T-helper 17 cell (primary cell): ENCODE measurements at regions not wholly inside any gene's neighbourhood (a gene's known extent, or its start where the extent isn't known, plus 50 kb on each side); places are given as distances from the start of the nearest gene placed in this dataset.
"Not testable (repeated sequence)": the region's sequence is repeated elsewhere in the genome, so short reads cannot be mapped to it uniquely, and the experiment has no call there.

Source experiments
- ATAC-seq: fragments of 150-1000 bp; cut with Tn5 transposase; 2 replicates; pipeline ENCODE4 v1.10.0; 2021; ENCODE audit warnings: mild to moderate bottlenecking, moderate library complexity
- DNase-seq, 3 donors: peaks; one replicate each; pipeline versions ENCODE4 v3.0.0 to v3.0.0-alpha.2; 2020 to 2021
- H3K9me3 ChIP-seq: one replicate; pipeline ENCODE4 v1.7.0; 2013; ENCODE audit warnings: low read length, mild to moderate bottlenecking; ENCODE audit not compliant: control insufficient read depth, poor library complexity, severe bottlenecking
- H3K27ac Mint-ChIP-seq: one replicate; pipeline ENCODE4 v1.8.0; 2022; ENCODE audit warnings: mild to moderate bottlenecking, moderate library complexity, mixed read lengths
- H3K27me3 Mint-ChIP-seq: one replicate; pipeline ENCODE4 v1.8.0; 2022; ENCODE audit warnings: mixed read lengths
- H3K36me3 Mint-ChIP-seq: one replicate; pipeline ENCODE4 v1.8.0; 2022; ENCODE audit warnings: low read depth, mixed read lengths
- H3K4me1 Mint-ChIP-seq: one replicate; pipeline ENCODE4 v1.8.0; 2022; ENCODE audit warnings: mild to moderate bottlenecking, mixed read lengths
- H3K4me3 Mint-ChIP-seq: one replicate; pipeline ENCODE4 v1.8.0; 2022; ENCODE audit warnings: mild to moderate bottlenecking, moderate library complexity, mixed read lengths

DNA sequence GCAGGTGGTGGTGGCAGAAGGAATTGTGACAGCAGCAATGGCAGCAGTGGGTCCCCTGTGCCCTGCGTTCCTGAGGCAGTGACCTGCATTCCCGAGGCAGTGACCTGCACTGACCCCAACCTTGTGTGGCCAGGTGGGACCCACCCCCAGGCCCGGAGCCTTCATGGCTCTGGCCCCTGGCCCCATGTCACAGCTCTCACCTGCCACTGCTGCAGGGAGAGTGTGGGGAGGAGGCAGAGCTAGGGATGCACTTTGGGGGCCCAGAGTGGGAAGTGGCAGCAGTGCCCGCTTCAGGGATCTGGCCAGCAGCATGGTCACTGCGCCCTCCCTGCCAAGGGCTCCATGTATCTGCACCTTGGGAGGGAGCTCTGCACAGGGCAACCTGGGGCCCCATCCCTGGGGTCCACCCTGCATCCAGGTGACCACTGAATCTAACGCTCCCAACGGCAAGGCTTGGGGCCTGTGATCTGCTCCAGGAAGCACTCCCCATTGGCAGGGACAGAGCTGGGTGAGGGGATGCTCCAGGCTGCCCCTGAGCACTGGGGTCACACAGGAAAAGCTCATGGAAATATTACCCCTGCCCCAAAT, 618.6 kb downstream of the RWDD3 start:
- H3K4me3 Mint-ChIP-seq = no peak overlapping the region
- ATAC-seq (no peak), DNase-seq (no peak)
- no peaks in the 10 kb centered on the region for H3K36me3 Mint-ChIP-seq
- H3K27ac Mint-ChIP-seq = no peak overlapping the region
- H3K27me3 Mint-ChIP-seq = no peaks in the 10 kb centered on the region
- no peaks in the 10 kb centered on the region for H3K4me1 Mint-ChIP-seq
- no peaks in the 10 kb centered on the region for H3K9me3 ChIP-seq

DNA sequence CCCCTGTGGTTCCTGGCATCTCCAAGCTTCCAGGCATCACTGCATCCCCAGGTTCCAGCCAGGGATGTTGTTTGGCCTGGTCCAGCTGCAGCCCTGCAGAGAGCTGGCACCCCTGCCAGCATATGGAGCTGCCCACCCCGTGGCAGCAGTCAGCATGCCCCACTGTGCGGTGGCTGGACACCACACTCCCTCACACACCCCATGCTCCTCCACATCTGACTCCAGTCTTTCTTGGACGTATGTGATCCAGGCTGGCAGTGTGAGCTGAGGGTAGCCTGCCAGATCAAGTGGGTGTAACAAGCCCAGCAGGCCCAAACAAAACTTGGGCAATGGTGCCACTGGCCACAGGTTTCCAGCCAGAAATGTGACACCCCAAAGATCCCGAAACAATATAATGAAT, 620.4 kb downstream of the RWDD3 start:
- DNase-seq (no peak), ATAC-seq (no peak)
- H3K4me3 Mint-ChIP-seq = no peak overlapping the region
- no peaks in the 10 kb centered on the region for H3K27me3 Mint-ChIP-seq
- no peaks in the 10 kb centered on the region for H3K36me3 Mint-ChIP-seq
- H3K9me3 ChIP-seq = no peaks in the 10 kb centered on the region
- H3K4me1 Mint-ChIP-seq = no peaks in the 10 kb centered on the region
- H3K27ac Mint-ChIP-seq = no peak overlapping the region

DNA sequence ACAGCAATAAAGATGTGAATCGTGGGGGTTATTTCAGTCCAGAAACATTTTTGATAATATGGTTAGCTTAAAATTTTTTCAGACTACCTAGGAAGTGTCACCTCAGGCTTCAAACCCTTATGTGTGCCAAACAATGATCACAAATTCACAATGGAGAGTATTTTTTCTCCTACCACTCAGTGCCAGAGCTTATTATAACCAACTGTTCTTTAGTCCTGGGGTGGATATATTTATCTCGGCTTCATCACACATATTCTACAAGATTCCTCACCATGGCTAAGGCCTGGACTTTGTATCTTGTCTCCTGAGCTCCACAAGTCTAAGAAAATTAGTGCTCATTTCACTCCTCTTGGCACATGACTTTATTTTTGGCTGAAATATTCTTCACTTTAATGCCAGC, 629.1 kb downstream of the RWDD3 start:
- Mint-ChIP-seq H3K4me1 (no peaks in the 10 kb centered on the region), H3K27ac (no peak overlapping the region), H3K36me3 (no peaks in the 10 kb centered on the region), H3K27me3 (no peaks in the 10 kb centered on the region), H3K4me3 (no peak overlapping the region)
- DNase-seq (no peak), ATAC-seq (no peak)
- no peaks in the 10 kb centered on the region for H3K9me3 ChIP-seq

DNA sequence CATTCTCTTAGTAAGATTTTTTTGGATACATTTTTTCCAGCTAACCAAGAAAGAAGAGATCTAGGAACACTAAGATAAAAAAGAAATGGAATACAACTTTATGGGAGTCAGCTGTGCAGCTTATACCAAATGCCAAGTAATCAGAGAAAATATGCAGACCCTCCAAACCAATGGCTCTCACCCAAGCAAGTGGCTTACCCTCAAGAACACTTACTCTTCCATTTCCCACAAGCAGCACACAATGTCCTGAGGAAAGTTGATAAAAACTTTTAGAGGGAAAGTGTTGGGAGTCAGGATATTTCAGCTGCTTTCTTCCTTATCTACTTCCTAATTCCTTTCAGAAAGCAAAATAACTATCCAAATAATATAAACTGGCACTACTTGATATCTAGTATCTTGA, 631.8 kb downstream of the RWDD3 start:
- H3K27ac Mint-ChIP-seq = no peak overlapping the region
- H3K36me3 Mint-ChIP-seq = no peaks in the 10 kb centered on the region
- no peaks in the 10 kb centered on the region for H3K4me1 Mint-ChIP-seq
- no peak overlapping the region for H3K4me3 Mint-ChIP-seq
- no peaks in the 10 kb centered on the region for H3K9me3 ChIP-seq
- ATAC-seq = no peak
- H3K27me3 Mint-ChIP-seq = no peaks in the 10 kb centered on the region
- DNase-seq = no peak

DNA sequence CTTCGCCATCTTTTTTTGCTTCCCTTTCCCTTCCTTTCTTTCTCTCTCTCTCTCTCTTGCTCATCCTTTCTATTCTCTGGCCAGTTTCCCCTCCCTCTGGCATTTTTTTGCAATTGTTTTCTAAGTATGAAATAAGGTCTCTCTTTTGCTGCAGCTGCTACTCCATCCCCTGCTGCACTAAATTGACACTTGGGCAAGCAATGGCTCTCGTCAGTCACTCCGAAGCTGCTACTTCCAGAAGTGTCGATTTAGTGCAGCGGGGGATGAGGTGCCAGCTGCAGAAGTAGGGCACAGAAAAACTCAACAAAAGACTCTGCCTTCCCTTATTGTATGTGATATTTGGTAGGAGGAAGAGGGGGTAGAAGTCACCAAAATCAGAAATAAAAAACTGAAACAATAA, 642.3 kb downstream of the RWDD3 start:
- no peak overlapping the region for H3K4me3 Mint-ChIP-seq
- DNase-seq (no peak), ATAC-seq (no peak)
- no peak overlapping the region for H3K27ac Mint-ChIP-seq
- no peaks in the 10 kb centered on the region for H3K27me3 Mint-ChIP-seq
- no peaks in the 10 kb centered on the region for H3K9me3 ChIP-seq
- H3K4me1 Mint-ChIP-seq = no peaks in the 10 kb centered on the region
- no peaks in the 10 kb centered on the region for H3K36me3 Mint-ChIP-seq

DNA sequence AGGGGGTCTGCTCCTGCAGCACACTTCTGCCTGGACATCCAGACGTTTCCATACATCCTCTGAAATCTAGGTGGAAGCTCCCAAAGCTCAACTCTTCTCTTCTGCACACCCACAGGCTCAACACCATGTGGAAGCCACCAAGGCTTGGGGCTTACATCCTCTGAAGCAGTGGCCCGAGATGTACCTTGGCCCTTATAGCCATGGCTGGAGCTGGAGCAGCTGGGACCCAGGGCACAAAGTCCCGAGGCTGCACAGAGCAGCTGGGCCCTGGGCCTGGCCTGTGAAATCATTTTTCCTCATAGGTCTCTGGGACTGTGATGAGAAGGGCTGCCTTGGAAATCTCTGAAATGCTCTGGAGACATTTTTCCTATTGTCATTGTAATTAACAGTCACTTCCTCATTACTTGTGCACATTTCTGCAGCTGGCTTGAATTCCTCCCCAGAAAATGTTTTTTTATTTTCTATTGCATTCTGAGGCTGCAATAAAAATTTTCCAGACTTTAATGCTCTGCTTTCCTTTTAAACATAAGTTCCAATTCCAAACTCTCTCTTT, 645.6 kb downstream of the RWDD3 start:
- DNase-seq (no peak), ATAC-seq (no peak)
- Mint-ChIP-seq H3K4me3 (no peak overlapping the region), H3K27ac (no peak overlapping the region), H3K36me3 (no peaks in the 10 kb centered on the region), H3K4me1 (no peaks in the 10 kb centered on the region), H3K27me3 (no peaks in the 10 kb centered on the region)
- H3K9me3 ChIP-seq = no peaks in the 10 kb centered on the region

DNA sequence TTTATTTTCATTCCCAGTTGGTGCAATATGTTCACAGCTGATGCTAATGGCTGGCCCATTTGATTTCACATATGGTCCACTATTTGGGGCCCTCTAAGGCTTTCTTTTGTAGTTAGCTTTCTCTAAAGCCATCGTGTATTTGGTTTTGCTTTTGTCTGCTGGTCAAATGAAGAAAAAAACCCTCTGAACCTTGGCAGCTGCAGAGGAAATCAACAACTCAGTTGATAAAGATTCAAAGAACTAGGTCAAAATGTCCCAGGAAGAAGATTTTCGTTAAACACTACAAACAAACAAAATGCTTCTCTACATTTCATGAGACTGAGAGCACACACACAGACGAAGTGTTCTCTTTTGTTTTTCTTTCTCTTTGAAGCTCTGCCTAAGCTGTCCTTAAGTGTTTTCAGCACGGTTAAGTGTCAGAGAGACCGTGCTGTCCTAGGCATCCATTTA, 655.0 kb downstream of the RWDD3 start:
- no peaks in the 10 kb centered on the region for H3K36me3 Mint-ChIP-seq
- ATAC-seq (no peak), DNase-seq (no peak)
- H3K4me1 Mint-ChIP-seq = no peaks in the 10 kb centered on the region
- no peak overlapping the region for H3K4me3 Mint-ChIP-seq
- no peak overlapping the region for H3K27ac Mint-ChIP-seq
- H3K27me3 Mint-ChIP-seq = no peaks in the 10 kb centered on the region
- H3K9me3 ChIP-seq = no peaks in the 10 kb centered on the region

DNA sequence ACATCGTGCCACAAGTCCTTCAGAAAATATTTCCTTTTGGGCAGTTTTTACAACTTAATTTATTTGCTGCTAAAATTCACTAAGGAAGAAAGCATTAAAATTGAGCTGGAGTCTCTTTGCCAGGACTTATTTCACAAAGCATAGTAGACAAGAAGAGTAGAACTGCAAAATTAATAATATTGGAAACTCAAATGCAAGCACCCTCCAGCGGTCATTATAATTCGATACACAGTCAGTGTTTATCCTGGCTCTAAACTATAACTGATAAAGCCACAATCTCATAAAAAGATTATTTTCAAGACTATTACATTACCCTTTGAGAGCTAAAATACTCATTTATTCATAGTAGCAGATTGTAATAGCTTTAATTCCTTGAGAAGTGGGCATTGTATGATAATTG, 655.4 kb downstream of the RWDD3 start:
- Mint-ChIP-seq H3K27me3 (no peaks in the 10 kb centered on the region), H3K4me1 (no peaks in the 10 kb centered on the region), H3K4me3 (no peak overlapping the region), H3K36me3 (no peaks in the 10 kb centered on the region), H3K27ac (no peak overlapping the region)
- no peaks in the 10 kb centered on the region for H3K9me3 ChIP-seq
- DNase-seq (no peak), ATAC-seq (no peak)

DNA sequence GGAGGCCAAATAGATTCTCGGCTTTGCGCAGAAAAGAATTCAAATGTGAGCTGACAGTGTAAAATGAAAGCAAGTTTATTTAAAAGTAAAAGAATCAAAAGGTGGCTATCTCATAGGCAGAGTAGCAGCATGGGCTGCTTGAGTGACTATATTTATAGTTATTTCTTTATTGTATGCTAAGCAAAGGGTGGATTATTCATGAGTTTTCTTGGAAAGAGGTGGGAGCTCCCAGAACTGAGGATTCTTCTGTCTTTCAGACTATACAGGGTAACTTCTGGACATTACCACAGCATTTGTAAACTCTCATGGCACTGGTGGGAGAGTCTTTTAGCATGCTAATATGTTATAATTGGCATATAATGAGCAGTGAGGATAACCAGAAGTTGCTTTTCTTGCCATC, 659.9 kb downstream of the RWDD3 start:
- Mint-ChIP-seq H3K27me3 (no peaks in the 10 kb centered on the region), H3K4me1 (no peaks in the 10 kb centered on the region), H3K27ac (no peak overlapping the region), H3K36me3 (no peaks in the 10 kb centered on the region), H3K4me3 (no peak overlapping the region)
- DNase-seq = no peak
- ATAC-seq = no peak
- H3K9me3 ChIP-seq = no peaks in the 10 kb centered on the region

DNA sequence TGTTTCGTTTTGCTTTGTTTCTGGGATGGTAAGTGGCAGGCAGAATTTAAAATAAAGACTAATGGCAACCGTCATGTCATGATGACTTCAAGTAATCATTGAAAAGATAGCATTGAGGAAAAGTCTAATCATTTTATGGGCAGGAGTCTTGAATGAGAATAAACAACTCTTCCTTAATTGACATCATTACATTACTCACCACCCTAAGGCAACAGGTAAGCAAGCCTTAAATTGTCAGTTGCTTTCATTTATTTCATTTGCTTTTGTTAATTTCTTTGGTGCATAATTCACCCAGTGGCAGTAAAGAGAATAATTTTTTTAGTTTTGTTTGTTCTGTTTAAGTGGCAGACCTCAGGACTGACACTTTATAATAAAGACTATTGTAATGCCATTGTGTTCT, 669.0 kb downstream of the RWDD3 start:
- no peak for DNase-seq
- Mint-ChIP-seq H3K36me3 (no peaks in the 10 kb centered on the region), H3K27ac (no peak overlapping the region), H3K4me3 (no peak overlapping the region), H3K27me3 (no peaks in the 10 kb centered on the region), H3K4me1 (no peaks in the 10 kb centered on the region)
- ATAC-seq = no peak
- H3K9me3 ChIP-seq = no peaks in the 10 kb centered on the region

DNA sequence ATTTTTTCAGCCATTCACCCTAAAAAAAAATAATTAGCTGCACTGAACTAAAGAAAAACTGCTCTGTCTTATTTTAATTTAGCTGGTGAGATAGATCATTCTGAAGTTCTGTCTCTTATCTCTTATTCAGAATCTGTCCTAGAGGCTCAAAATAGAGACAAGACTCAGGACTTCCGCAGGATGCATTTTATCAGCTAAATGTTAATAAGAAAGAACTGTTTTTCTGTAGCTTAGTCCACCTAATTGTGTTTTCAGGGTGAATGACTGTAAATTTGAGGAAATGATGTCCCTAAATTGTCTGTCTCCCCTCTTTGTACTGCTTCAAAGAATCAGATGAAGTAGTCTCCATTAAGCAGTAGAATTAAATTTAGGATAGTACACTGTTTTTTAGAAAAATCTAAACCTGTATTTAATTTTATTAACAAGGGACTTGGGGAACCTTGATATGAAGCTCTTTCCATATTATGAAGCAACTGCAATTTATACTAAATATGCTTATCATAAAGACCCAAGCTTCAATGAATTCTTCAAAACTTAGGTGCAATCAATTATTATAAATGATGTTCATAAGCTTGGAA, 671.9 kb downstream of the RWDD3 start:
- Mint-ChIP-seq H3K4me1 (no peaks in the 10 kb centered on the region), H3K27me3 (no peaks in the 10 kb centered on the region), H3K27ac (no peak overlapping the region), H3K4me3 (no peak overlapping the region), H3K36me3 (no peaks in the 10 kb centered on the region)
- no peak for DNase-seq
- no peak for ATAC-seq
- H3K9me3 ChIP-seq = no peaks in the 10 kb centered on the region

DNA sequence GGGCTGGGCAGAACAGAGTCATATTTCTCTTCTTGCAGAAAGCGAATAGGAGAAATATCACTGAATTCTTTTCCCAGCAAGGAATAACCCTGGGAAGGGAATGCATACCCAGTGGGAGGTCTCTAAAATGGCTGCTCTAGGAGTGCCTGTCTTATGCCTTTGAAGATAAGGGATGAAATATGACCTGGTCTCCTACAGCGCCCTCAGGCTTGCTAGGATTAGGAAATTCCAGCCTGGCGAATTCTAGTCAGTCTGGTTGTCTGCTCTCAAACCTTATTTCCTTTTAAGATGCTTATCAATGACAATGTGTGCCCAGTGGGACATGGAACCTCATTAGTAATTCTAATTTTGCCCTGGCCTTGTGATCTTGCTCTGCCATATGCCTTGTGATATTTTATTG, 677.7 kb downstream of the RWDD3 start:
- H3K27me3 Mint-ChIP-seq = not testable (repeated sequence)

DNA sequence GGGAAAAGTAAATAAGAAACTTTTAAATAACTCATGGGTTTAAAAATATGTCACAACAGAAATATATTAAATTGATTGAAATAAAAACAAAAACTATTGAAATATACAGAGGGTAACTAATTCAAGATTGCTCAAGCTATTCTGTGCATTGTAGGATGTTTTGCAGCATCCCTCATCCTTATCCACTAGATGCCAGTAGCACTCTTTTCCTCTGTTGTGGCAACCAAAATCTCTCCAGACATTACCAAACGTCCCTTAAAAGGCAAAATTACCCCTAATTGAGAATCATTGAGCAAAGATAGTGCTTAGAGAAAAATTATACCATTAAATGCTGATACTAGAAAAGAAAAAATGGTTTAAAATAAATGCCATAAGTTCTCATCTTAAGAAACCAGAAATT, 682.6 kb downstream of the RWDD3 start:
- Mint-ChIP-seq H3K36me3 (no peaks in the 10 kb centered on the region), H3K27ac (no peak overlapping the region), H3K4me1 (no peaks in the 10 kb centered on the region), H3K27me3 (no peaks in the 10 kb centered on the region), H3K4me3 (no peak overlapping the region)
- H3K9me3 ChIP-seq = peaks cover 2% of the 10 kb centered on the region
- DNase-seq (no peak), ATAC-seq (no peak)

More for the DNA sequence above, 677.7 kb downstream of the RWDD3 start:
- ATAC-seq, H3K4me3 Mint-ChIP-seq, H3K4me1 Mint-ChIP-seq, H3K27ac Mint-ChIP-seq, H3K36me3 Mint-ChIP-seq, H3K9me3 ChIP-seq, DNase-seq: not testable (repeated sequence)

DNA sequence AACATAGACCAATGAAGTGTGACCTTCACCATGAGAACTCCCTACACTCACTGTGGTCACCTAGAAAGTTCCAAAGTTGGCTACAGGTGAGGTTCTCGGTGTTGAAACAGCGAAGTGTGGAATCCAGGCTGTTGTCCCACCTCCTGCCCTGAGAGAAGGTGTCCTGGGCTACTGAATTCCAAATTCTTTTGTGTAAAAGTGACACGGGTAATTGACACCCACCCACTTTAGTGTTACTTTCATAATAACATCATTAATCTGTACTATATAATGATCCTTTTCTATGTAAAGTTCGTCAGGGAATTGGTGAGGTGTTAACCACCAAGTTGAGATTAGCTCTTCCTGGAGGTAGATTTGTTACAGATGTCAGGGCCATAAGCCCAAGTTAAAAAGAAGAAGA, 690.7 kb downstream of the RWDD3 start:
- H3K4me3 Mint-ChIP-seq = no peak overlapping the region
- H3K9me3 ChIP-seq = peaks cover 3% of the 10 kb centered on the region
- ATAC-seq (no peak), DNase-seq (no peak)
- no peak overlapping the region for H3K27ac Mint-ChIP-seq
- H3K27me3 Mint-ChIP-seq = no peaks in the 10 kb centered on the region
- no peaks in the 10 kb centered on the region for H3K36me3 Mint-ChIP-seq
- no peaks in the 10 kb centered on the region for H3K4me1 Mint-ChIP-seq
